K562 (cell line): ENCODE measurements at regions not wholly inside any gene's neighbourhood (a gene's known extent, or its start where the extent isn't known, plus 50 kb on each side); places are given as distances from the start of the nearest gene placed in this dataset.

ENCODE experiments used
- ATAC-seq: fragments of 200-7000 bp; cut with Tn5 transposase; 3 replicates; pipeline ENCODE4 v1.9.1; 2020; ENCODE audit warnings: moderate library complexity
- BruUV-seq: library from RNA; stranded (reverse); fragments of 400-500 nt; replicated peaks from 2 replicates; lab custom pipeline; 2021; lab: Mats Ljungman, UMichigan
- CTCF ChIA-PET: fragments of 300-600 bp; formaldehyde crosslinking; extraction: SDS; loops from one replicate; lab custom pipeline; 2021; ENCODE audit warnings: low intra/inter-chr PET ratio; lab: Yijun Ruan, JAX
- POLR2A ChIA-PET: fragments of 300-600, 350-650 bp; sonication (Branson Sonifier 250); formaldehyde crosslinking; extraction: SDS; loops from one replicate; lab custom pipeline; 2021; ENCODE audit warnings: antibody characterized with exemption, inconsistent platforms; lab: Yijun Ruan, JAX
- DNase-seq, 4 experiments: peaks; one replicate each; pipeline versions ENCODE4 v3.0.0 to v3.0.0-alpha.2; 2011 to 2018; ENCODE audit warnings: low spot score in 3 of 4, mixed read lengths in 3 of 4; ENCODE audit errors: extremely low read depth in 1 of 4
- FAIRE-seq: peaks from 2 replicates; lab custom pipeline; 2011; peaks lifted over from hg19 to GRCh38; lab: Jason Lieb, UNC
- H2AFZ ChIP-seq: 2 replicates; pipeline ENCODE4 v1.6.0; 2011; ENCODE audit warnings: low read depth, low read length, control low read depth, inconsistent platforms
- H3K27ac ChIP-seq: fragments of 200-600 bp; 3 replicates; pipeline ENCODE4 v1.8.0; 2011; ENCODE audit warnings: low read depth, mild to moderate bottlenecking, control low read depth, inconsistent platforms, low read length, moderate library complexity, mixed read lengths; ENCODE audit errors: extremely low read depth
- H3K27me3 ChIP-seq, 2 experiments: fragments of 300-600 bp in 1 of 2; 2 replicates in 1 of 2; 3 replicates in 1 of 2; pipeline versions ENCODE4 v1.6.0 to v1.8.0; 2011; ENCODE audit warnings: inconsistent platforms in 2 of 2, low read length in 2 of 2, mild to moderate bottlenecking in 1 of 2, mixed read lengths in 1 of 2, moderate library complexity in 1 of 2; ENCODE audit not compliant: control insufficient read depth in 2 of 2, insufficient read depth in 2 of 2
- H3K36me3 ChIP-seq: fragments of 300-600 bp; 3 replicates; pipeline ENCODE4 v1.8.0; 2011; ENCODE audit warnings: mild to moderate bottlenecking, low read length, inconsistent platforms; ENCODE audit not compliant: control insufficient read depth, insufficient read depth
- H3K4me1 ChIP-seq, 2 experiments: fragments of 200-600 bp in 1 of 2; replicated peaks in 1 of 2; 2 replicates in 1 of 2; 3 replicates in 1 of 2; pipeline versions ENCODE4 v1.5.1 to v1.8.0; 2011; ENCODE audit warnings: inconsistent platforms in 2 of 2, low read length in 2 of 2, mild to moderate bottlenecking in 1 of 2, mixed read lengths in 1 of 2, moderate library complexity in 1 of 2; ENCODE audit not compliant: control insufficient read depth in 2 of 2, insufficient read depth in 2 of 2
- H3K4me2 ChIP-seq: 2 replicates; pipeline ENCODE4 v1.6.1; 2011; ENCODE audit warnings: low read length, control low read depth, inconsistent platforms, mixed read lengths; ENCODE audit not compliant: insufficient read depth
- H3K4me3 ChIP-seq: fragments of 200-600 bp; sonication (generic), shearing (Covaris generic); 2 replicates; pipeline ENCODE4 v1.5.1; 2016; ENCODE audit warnings: control low read depth, inconsistent platforms
- H3K79me2 ChIP-seq: fragments of 200-600 bp; 3 replicates; pipeline ENCODE4 v1.8.0; 2011; ENCODE audit warnings: low read length, inconsistent platforms; ENCODE audit not compliant: control insufficient read depth, insufficient read depth
- H3K9ac ChIP-seq, 2 experiments: 2 replicates each; pipeline versions ENCODE4 v1.6.0 to v1.6.1; 2011; ENCODE audit warnings: low read depth in 2 of 2, low read length in 2 of 2, control low read depth in 1 of 2, inconsistent platforms in 1 of 2, mild to moderate bottlenecking in 1 of 2, mixed read lengths in 1 of 2; ENCODE audit not compliant: insufficient read depth in 1 of 2
- H3K9me1 ChIP-seq: one replicate; pipeline ENCODE4 v1.6.0; 2011; ENCODE audit warnings: inconsistent platforms, mild to moderate bottlenecking, low read length, moderate library complexity; ENCODE audit not compliant: control insufficient read depth, insufficient read depth
- H3K9me3 ChIP-seq: replicated peaks from 2 replicates; pipeline ENCODE4 v1.5.1; 2011; ENCODE audit warnings: low read depth, low read length, inconsistent platforms; ENCODE audit not compliant: control insufficient read depth, insufficient read depth
- H4K20me1 ChIP-seq: replicated peaks from 2 replicates; pipeline ENCODE4 v1.6.1; 2011; ENCODE audit warnings: low read length, inconsistent platforms, mixed read lengths; ENCODE audit not compliant: control insufficient read depth, insufficient read depth
- EP400 ChIP-seq: fragments of 450-650 bp; IDR thresholded peaks from 2 replicates; pipeline ENCODE4 v1.6.1; 2017; ENCODE audit warnings: antibody characterized with exemption, mild to moderate bottlenecking, moderate library complexity
- HSF4 ChIP-seq: fragments of 250-450 bp; sonication (Bioruptor Pico); IDR thresholded peaks from 2 replicates; pipeline ENCODE4 v2.1.2; 2022; ENCODE audit warnings: mild to moderate bottlenecking, moderate library complexity, borderline replicate concordance
- KLF16 ChIP-seq: IDR thresholded peaks from 2 replicates; pipeline ENCODE4 v1.6.1; 2016; ENCODE audit warnings: antibody characterized with exemption
- MTF1 ChIP-seq: fragments of 250-450 bp; sonication (Bioruptor Pico); IDR thresholded peaks from 2 replicates; pipeline ENCODE4 v1.9.0; 2021; ENCODE audit warnings: moderate library complexity, mild to moderate bottlenecking, inconsistent platforms, borderline replicate concordance
- NCOR1 ChIP-seq: fragments of 450-650 bp; IDR thresholded peaks from 2 replicates; pipeline ENCODE4 v1.6.1; 2016; ENCODE audit warnings: mild to moderate bottlenecking, moderate library complexity
- PHF20 ChIP-seq: fragments of 450-650 bp; IDR thresholded peaks from 2 replicates; pipeline ENCODE4 v1.6.1; 2018; ENCODE audit not compliant: partially characterized antibody
- RBM15 ChIP-seq: fragments of 200-400 bp; formaldehyde crosslinking; IDR thresholded peaks from 2 replicates; pipeline ENCODE4 v1.6.1; 2018; ENCODE audit warnings: mild to moderate bottlenecking, low read length, moderate library complexity; ENCODE audit not compliant: insufficient read depth
- SNRNP70 ChIP-seq: fragments of 200-400 bp; formaldehyde crosslinking; optimal IDR thresholded peaks from 2 replicates; pipeline ENCODE3; 2017; ENCODE audit warnings: low read depth, low read length
- SRF ChIP-seq, 2 experiments: fragments of 250-450, 450-650 bp in 1 of 2; sonication (Bioruptor Pico) in 1 of 2; sonication (generic) in 1 of 2; formaldehyde crosslinking; IDR thresholded peaks; 2 replicates each; pipeline versions ENCODE4 v1.5.0 to v1.5.1; 2020 to 2022; ENCODE audit warnings: mild to moderate bottlenecking in 1 of 2, missing genetic modification reagents in 1 of 2
- WGBS: fragments of 100-300 bp; shearing (Covaris generic); methylation state at CpG from one replicate; pipeline ENCODE4 v1.1.6; 2016; ENCODE audit warnings: low coverage, mixed read lengths; ENCODE audit not compliant: insufficient coverage; ENCODE audit errors: missing lambda C conversion rate; 5-methylcytosine and 5-hydroxymethylcytosine counted together
- in situ Hi-C: fragments of 300-500 bp; cut with MboI; formaldehyde crosslinking; loops from 4 replicates; pipeline ENCODE4 v1.15.0; 2018; ENCODE audit warnings: inconsistent platforms, mixed read lengths
- intact Hi-C: fragments of 100-400 bp; cut with micrococcal nuclease; formaldehyde crosslinking; loops from 2 replicates; pipeline ENCODE4 v1.14.2; 2022
- TF ChIP-seq, protein P1 (sequence below): fragments of 250-450 bp; sonication (Bioruptor Pico); IDR thresholded peaks from 2 replicates; pipeline ENCODE4 v1.8.0; 2022; ENCODE audit warnings: inconsistent platforms, mild to moderate bottlenecking, moderate library complexity, borderline replicate concordance
- TF ChIP-seq, protein P2 (sequence below): sonication (generic); formaldehyde crosslinking; IDR thresholded peaks from 2 replicates; pipeline ENCODE4 v1.8.1; 2023; ENCODE audit warnings: mild to moderate bottlenecking, missing genetic modification reagents

DNA sequence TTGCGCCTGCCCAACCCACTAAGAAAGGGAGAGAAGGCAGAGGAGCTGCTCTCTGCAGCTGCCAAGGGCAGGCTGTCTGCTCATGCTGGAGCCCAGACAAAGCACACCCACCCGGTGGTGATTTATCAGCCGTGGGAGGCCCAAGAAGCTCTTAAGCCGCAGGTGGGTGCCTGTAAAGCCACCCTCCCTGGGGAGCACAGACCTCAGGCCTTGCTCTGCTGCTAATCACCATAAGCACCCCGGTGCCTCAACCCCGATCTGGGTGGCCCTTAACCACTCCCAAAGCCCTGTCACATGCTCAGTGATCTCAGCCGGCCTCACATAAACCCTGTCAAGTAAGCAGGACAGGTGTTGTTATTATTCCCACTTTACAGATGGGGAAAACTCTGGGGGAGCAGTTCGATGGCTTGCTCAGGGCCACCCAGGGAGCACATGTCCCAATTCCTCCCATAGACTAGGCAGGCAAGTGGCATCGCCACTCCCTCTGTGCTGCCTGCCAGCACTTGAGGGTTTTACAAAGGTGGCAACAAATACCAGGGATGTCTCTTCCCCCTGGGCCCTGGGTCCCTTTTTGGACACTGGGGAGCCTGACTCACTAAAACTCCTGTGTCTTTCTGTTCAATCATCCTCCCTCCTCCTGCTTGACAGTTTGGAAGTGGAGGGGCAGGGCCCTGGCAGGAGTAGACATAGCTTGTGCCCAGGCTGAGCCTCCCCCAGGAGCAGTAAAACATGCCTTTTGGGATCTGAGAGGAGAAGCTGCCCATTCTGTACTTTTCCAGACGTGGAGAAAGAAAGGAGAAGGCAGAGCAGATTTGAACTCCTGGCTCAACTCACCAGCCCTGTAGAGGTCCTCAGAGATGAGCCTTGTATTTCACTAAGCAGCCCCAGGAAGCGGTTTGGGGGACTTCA lies 299.3 kb downstream of the SOX9 start:
- BruUV-seq: no TSS peak
- H3K9ac ChIP-seq: no peak overlapping the region
- no peak for TF ChIP-seq MTF1 (CRISPR knock-in tag)
- TF ChIP-seq SRF (CRISPR knock-in tag; IDR thresholded peaks at IDR 0.05): no peak
- TF ChIP-seq, protein P1, sequence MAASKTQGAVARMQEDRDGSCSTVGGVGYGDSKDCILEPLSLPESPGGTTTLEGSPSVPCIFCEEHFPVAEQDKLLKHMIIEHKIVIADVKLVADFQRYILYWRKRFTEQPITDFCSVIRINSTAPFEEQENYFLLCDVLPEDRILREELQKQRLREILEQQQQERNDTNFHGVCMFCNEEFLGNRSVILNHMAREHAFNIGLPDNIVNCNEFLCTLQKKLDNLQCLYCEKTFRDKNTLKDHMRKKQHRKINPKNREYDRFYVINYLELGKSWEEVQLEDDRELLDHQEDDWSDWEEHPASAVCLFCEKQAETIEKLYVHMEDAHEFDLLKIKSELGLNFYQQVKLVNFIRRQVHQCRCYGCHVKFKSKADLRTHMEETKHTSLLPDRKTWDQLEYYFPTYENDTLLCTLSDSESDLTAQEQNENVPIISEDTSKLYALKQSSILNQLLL: no peak
- no peak for TF ChIP-seq KLF16
- no peak for TF ChIP-seq EP400
- no peak for TF ChIP-seq RBM15
- TF ChIP-seq HSF4 (CRISPR knock-in tag): no peak
- TF ChIP-seq PHF20: no peak
- TF ChIP-seq, protein P2, sequence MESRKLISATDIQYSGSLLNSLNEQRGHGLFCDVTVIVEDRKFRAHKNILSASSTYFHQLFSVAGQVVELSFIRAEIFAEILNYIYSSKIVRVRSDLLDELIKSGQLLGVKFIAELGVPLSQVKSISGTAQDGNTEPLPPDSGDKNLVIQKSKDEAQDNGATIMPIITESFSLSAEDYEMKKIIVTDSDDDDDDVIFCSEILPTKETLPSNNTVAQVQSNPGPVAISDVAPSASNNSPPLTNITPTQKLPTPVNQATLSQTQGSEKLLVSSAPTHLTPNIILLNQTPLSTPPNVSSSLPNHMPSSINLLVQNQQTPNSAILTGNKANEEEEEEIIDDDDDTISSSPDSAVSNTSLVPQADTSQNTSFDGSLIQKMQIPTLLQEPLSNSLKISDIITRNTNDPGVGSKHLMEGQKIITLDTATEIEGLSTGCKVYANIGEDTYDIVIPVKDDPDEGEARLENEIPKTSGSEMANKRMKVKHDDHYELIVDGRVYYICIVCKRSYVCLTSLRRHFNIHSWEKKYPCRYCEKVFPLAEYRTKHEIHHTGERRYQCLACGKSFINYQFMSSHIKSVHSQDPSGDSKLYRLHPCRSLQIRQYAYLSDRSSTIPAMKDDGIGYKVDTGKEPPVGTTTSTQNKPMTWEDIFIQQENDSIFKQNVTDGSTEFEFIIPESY: no peak
- TF ChIP-seq SNRNP70: no peak
- TF ChIP-seq NCOR1: no peak
- TF ChIP-seq, all 486 proteins: peak for 0
- ATAC-seq (no peak), FAIRE-seq (no peak), DNase-seq (no peak)
- no peak overlapping the region for H3K4me3 ChIP-seq
- in situ Hi-C loops: no loop called here
- H3K9me1 ChIP-seq: no peaks in the 10 kb centered on the region
- H3K4me2 ChIP-seq: no peak overlapping the region
- intact Hi-C loops: no loop called here
- H3K36me3 ChIP-seq: no peaks in the 10 kb centered on the region
- H3K9me3 ChIP-seq: no peaks in the 10 kb centered on the region
- H4K20me1 ChIP-seq: no peaks in the 10 kb centered on the region
- H2AFZ ChIP-seq: no peak overlapping the region
- ChIA-PET CTCF (no interaction called here), POLR2A (interaction anchor here (0.7 kb wide), 1 partner anchor 13 kb away, joined by 4 read pairs; no protein-coding TSS in a partner anchor)
- WGBS: 2% methylated on average over 11 of the region's 11 CpGs
- H3K4me1 ChIP-seq: no peaks in the 10 kb centered on the region
- no peaks in the 10 kb centered on the region for H3K79me2 ChIP-seq
- no peak overlapping the region for H3K27ac ChIP-seq
- H3K27me3 ChIP-seq: peaks cover 0 to 10% of the 10 kb centered on the region in 2 experiments; a peak in 1 of 5 replicates
